A673 (cell line): ENCODE measurements at regions not wholly inside any gene's neighbourhood (a gene's known extent, or its start where the extent isn't known, plus 50 kb on each side); places are given as distances from the start of the nearest gene placed in this dataset.

ENCODE experiments used
- BruUV-seq: library from RNA; stranded (reverse); fragments of 400-500 nt; replicated peaks from 2 replicates; lab custom pipeline; 2021; lab: Mats Ljungman, UMichigan
- CTCF ChIA-PET: fragments of 300-600 bp; sonication (Branson Sonifier 250); formaldehyde crosslinking; loops from one replicate; lab custom pipeline; 2022; ENCODE audit warnings: antibody characterized with exemption; lab: Charles Lee
- POLR2A ChIA-PET: fragments of 300-600 bp; sonication (Branson Sonifier 250); formaldehyde crosslinking; loops from one replicate; lab custom pipeline; 2022; ENCODE audit warnings: antibody characterized with exemption; ENCODE audit not compliant: low non-redundant PET; lab: Charles Lee
- DNase-seq: peaks from one replicate; pipeline ENCODE4 v3.0.0-alpha.2; 2015; ENCODE audit warnings: low spot score
- H3K27ac ChIP-seq: fragments of 200-600 bp; sonication (generic); 2 replicates; pipeline ENCODE4 v1.5.1; 2016; ENCODE audit warnings: mixed run types, low read depth, mild to moderate bottlenecking, mixed read lengths, antibody characterized with exemption, low read length; ENCODE audit not compliant: poor library complexity, severe bottlenecking
- H3K27me3 ChIP-seq: fragments of 200-600 bp; sonication (generic); replicated peaks from 2 replicates; pipeline ENCODE4 v1.6.1; 2017; ENCODE audit warnings: mixed run types, low read depth, mild to moderate bottlenecking, mixed read lengths, antibody characterized with exemption, low read length; ENCODE audit not compliant: insufficient read depth, poor library complexity
- H3K36me3 ChIP-seq: fragments of 200-600 bp; sonication (generic); 2 replicates; pipeline ENCODE4 v1.6.1; 2016; ENCODE audit warnings: mixed run types, mild to moderate bottlenecking, mixed read lengths, antibody characterized with exemption, low read length; ENCODE audit not compliant: insufficient read depth, poor library complexity, severe bottlenecking
- H3K4me1 ChIP-seq: fragments of 200-600 bp; sonication (generic); 2 replicates; pipeline ENCODE4 v1.6.1; 2017; ENCODE audit warnings: mixed run types, mild to moderate bottlenecking, mixed read lengths, antibody characterized with exemption, low read length; ENCODE audit not compliant: insufficient read depth, poor library complexity, severe bottlenecking
- H3K4me3 ChIP-seq: fragments of 200-600 bp; sonication (generic); 2 replicates; pipeline ENCODE4 v1.5.1; 2016; ENCODE audit warnings: low read depth, mixed run types, mild to moderate bottlenecking, mixed read lengths, low read length; ENCODE audit not compliant: poor library complexity, severe bottlenecking
- H3K9me3 ChIP-seq: fragments of 200-600 bp; sonication (generic); 2 replicates; pipeline ENCODE4 v1.6.1; 2016; ENCODE audit warnings: mixed run types, low read depth, mild to moderate bottlenecking, mixed read lengths, antibody characterized with exemption, low read length; ENCODE audit not compliant: poor library complexity, severe bottlenecking
- EZH2 ChIP-seq: fragments of 200-600 bp; sonication (generic); IDR thresholded peaks from 2 replicates; pipeline ENCODE4 v1.6.1; 2017; ENCODE audit warnings: borderline replicate concordance, low read depth, mild to moderate bottlenecking, mixed read lengths, antibody characterized with exemption, low read length; ENCODE audit not compliant: poor library complexity, severe bottlenecking
- intact Hi-C: fragments of 100-400 bp; cut with micrococcal nuclease; formaldehyde crosslinking; loops from one replicate; pipeline ENCODE4 v1.10.0; 2022; ENCODE audit not compliant: unreplicated experiment
- TF ChIP-seq, protein P1 (sequence below): fragments of 300-800, 200-600 bp; sonication (generic); conservative IDR thresholded peaks from 2 replicates; pipeline ENCODE4 v1.5.1; 2017; ENCODE audit warnings: low read depth, mild to moderate bottlenecking, antibody characterized with exemption, low read length, moderate library complexity, mixed read lengths

DNA sequence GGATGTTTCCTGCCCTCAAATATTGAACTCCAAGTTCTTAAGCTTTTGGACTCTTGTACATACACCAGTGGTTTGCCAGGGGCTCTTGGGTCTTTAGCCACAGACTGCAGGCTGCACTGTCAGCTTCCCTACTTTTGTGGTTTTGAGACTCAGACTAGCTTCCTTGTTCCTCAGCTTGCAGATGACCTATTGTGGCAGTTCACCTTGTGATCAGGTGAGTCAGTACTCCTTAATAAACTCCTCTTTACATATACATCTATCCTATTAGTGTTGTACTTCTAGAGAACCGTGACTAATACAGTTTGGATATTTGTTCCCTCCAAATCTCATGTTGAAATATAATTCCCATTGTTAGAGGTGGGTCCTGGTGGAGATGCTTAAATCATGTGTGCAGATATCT lies 681.9 kb upstream of the ARRDC3 start:
- Histone ChIP-seq H3K4me1 (no peaks in the 10 kb centered on the region), H3K4me3 (no peak overlapping the region), H3K27ac (no peak overlapping the region), H3K9me3 (peaks cover 8% of the 10 kb centered on the region), H3K27me3 (no peaks in the 10 kb centered on the region), H3K36me3 (no peaks in the 10 kb centered on the region)
- ChIA-PET POLR2A (no interaction called here), CTCF (no interaction called here)
- intact Hi-C loops: no loop called here
- no peak for DNase-seq
- BruUV-seq: no TSS peak
- TF ChIP-seq, protein P1, sequence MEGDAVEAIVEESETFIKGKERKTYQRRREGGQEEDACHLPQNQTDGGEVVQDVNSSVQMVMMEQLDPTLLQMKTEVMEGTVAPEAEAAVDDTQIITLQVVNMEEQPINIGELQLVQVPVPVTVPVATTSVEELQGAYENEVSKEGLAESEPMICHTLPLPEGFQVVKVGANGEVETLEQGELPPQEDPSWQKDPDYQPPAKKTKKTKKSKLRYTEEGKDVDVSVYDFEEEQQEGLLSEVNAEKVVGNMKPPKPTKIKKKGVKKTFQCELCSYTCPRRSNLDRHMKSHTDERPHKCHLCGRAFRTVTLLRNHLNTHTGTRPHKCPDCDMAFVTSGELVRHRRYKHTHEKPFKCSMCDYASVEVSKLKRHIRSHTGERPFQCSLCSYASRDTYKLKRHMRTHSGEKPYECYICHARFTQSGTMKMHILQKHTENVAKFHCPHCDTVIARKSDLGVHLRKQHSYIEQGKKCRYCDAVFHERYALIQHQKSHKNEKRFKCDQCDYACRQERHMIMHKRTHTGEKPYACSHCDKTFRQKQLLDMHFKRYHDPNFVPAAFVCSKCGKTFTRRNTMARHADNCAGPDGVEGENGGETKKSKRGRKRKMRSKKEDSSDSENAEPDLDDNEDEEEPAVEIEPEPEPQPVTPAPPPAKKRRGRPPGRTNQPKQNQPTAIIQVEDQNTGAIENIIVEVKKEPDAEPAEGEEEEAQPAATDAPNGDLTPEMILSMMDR: no peak
- no peak for TF ChIP-seq EZH2

DNA sequence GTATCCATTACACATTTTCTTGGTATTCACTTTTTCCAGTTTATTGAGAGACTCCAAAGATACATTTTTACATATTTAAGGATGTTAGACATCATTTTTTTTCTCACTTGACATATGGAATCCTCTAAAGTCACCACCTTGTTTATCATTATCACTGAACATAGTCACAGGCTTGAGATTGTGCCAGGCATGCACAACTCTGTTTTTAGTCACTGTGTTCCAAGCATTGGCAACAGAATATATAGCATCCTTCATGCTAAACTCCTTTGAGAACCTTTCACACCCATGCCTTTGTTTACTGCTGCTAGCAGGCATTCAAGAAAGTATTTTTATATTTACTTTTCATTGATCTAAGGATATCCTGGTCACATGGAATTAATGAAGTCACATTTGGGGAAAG lies 668.6 kb upstream of the ARRDC3 start:
- CTCF ChIA-PET: no interaction called here
- Histone ChIP-seq H3K36me3 (no peaks in the 10 kb centered on the region), H3K27me3 (no peaks in the 10 kb centered on the region), H3K9me3 (no peaks in the 10 kb centered on the region), H3K4me1 (no peaks in the 10 kb centered on the region), H3K27ac (no peak overlapping the region), H3K4me3 (no peak overlapping the region)
- intact Hi-C loops: no loop called here
- no peak for TF ChIP-seq EZH2
- TF ChIP-seq, protein P1: no peak
- no TSS peak for BruUV-seq
- no peak for DNase-seq
- POLR2A ChIA-PET: no interaction called here

DNA sequence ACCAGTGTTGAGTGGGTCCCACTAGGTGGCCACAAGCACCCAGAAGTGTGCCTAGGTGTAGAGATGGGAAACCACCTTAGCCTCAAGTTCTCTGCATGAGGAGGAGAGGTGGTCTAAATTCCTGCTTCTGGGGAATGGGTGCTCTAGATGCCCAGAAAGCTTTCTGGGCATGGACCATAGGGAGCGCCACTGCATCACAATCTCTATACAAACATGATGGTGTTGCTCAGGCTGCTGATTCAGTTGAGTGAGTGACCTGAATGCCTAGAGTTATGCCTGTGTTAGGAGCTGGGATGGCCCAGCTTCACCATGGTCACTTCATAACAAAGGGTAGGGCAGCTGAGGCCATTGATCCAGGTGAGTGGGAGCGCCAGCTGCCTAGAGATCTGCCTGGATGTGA lies 667.9 kb upstream of the ARRDC3 start:
- no peak overlapping the region for H3K27ac ChIP-seq
- H3K9me3 ChIP-seq: no peaks in the 10 kb centered on the region
- intact Hi-C loops: no loop called here
- ChIA-PET CTCF (no interaction called here), POLR2A (no interaction called here)
- DNase-seq: no peak
- TF ChIP-seq EZH2: no peak
- TF ChIP-seq, protein P1: no peak
- H3K4me1 ChIP-seq: no peaks in the 10 kb centered on the region
- H3K27me3 ChIP-seq: no peaks in the 10 kb centered on the region
- no peak overlapping the region for H3K4me3 ChIP-seq
- H3K36me3 ChIP-seq: no peaks in the 10 kb centered on the region
- no TSS peak for BruUV-seq
